ENCODE measurements at regions not wholly inside any gene's neighbourhood (a gene's known extent, or its start where the extent isn't known, plus 50 kb on each side); places are given as distances from the start of the nearest gene placed in this dataset.

- no peak for DNase-seq (ENCODE audit: low read depth)
- H3K4me3 ChIP-seq (ENCODE audit: low read length) = no peak overlapping the region
- TF ChIP-seq CTCF (IDR thresholded peaks at IDR 0.05; ENCODE audit: insufficient read depth, low read depth, low read length, missing control alignments) = no peak
Measured at GRCh38 chr22:48738204-48738980, 1089.3 kb downstream of the BRD1 start.

- no peak overlapping the region for H3K4me3 ChIP-seq (ENCODE audit: low read length)
- TF ChIP-seq CTCF (IDR thresholded peaks at IDR 0.05; ENCODE audit: insufficient read depth, low read depth, low read length, missing control alignments) = no peak
- no peak for DNase-seq (ENCODE audit: low read depth)
Measured at GRCh38 chr22:48737461-48738203, 1090.0 kb downstream of the BRD1 start.

GRCh38 chr22:48736593-48737460, 1090.8 kb downstream of the BRD1 start:
- no peak for TF ChIP-seq CTCF (IDR thresholded peaks at IDR 0.05; ENCODE audit: insufficient read depth, low read depth, low read length, missing control alignments)
- H3K4me3 ChIP-seq (ENCODE audit: low read length) = no peak overlapping the region
- no peak for DNase-seq (ENCODE audit: low read depth)

GRCh38 chr22:48734961-48735360, 1092.7 kb downstream of the BRD1 start:
- no peak overlapping the region for H3K4me3 ChIP-seq (ENCODE audit: low read length)
- DNase-seq (ENCODE audit: low read depth) = no peak
- TF ChIP-seq CTCF (IDR thresholded peaks at IDR 0.05; ENCODE audit: insufficient read depth, low read depth, low read length, missing control alignments) = no peak

GRCh38 chr22:48734359-48734758, 1093.3 kb downstream of the BRD1 start:
- TF ChIP-seq CTCF (IDR thresholded peaks at IDR 0.05; ENCODE audit: insufficient read depth, low read depth, low read length, missing control alignments) = no peak
- no peak for DNase-seq (ENCODE audit: low read depth)
- H3K4me3 ChIP-seq (ENCODE audit: low read length) = no peak overlapping the region

- no peak for TF ChIP-seq CTCF (IDR thresholded peaks at IDR 0.05; ENCODE audit: insufficient read depth, low read depth, low read length, missing control alignments)
- H3K4me3 ChIP-seq (ENCODE audit: low read length) = no peak overlapping the region
- no peak for DNase-seq (ENCODE audit: low read depth)
Measured at GRCh38 chr22:48729499-48730171, 1098.0 kb downstream of the BRD1 start.

Data from epithelial cell of esophagus (primary cell).